ENCODE measurements at regions not wholly inside any gene's neighbourhood (a gene's known extent, or its start where the extent isn't known, plus 50 kb on each side); places are given as distances from the start of the nearest gene placed in this dataset.

- TF ChIP-seq EP300 (IDR thresholded peaks at IDR 0.05) (no peak), POLR2A (IDR thresholded peaks at IDR 0.05) (no peak), CTCF (IDR thresholded peaks at IDR 0.05) (no peak), POLR2AphosphoS5 (IDR thresholded peaks at IDR 0.05) (no peak)
Observed at GRCh38 chr4:157527954-157528353, 307.4 kb downstream of the GRIA2 start.

All from upper lobe of left lung (tissue), 4 donors.